Stomach (tissue), 8 donors: ENCODE measurements at regions not wholly inside any gene's neighbourhood (a gene's known extent, or its start where the extent isn't known, plus 50 kb on each side); places are given as distances from the start of the nearest gene placed in this dataset.

Experiments used
- DNase-seq, 2 donors: peaks; one replicate each; pipeline versions ENCODE4 v3.0.0 to v3.0.0-alpha.2; 2013 to 2019
- H3K27ac ChIP-seq, 5 donors: fragments of 200-600 bp in 4 of 5; sonication (generic) in 4 of 5; one replicate each; pipeline ENCODE4 v1.5.1; 2013 to 2019; ENCODE audit warnings: mild to moderate bottlenecking in 1 of 5, moderate library complexity in 1 of 5
- H3K27me3 ChIP-seq, 3 donors: fragments of 200-600 bp; sonication (generic); one replicate each; pipeline ENCODE4 v1.5.1; 2017 to 2019; ENCODE audit warnings: mixed run types in 1 of 3
- H3K36me3 ChIP-seq, 4 donors: fragments of 200-600 bp; sonication (generic); 1 replicate in 3 of 4; 2 replicates in 1 of 4; pipeline ENCODE4 v1.5.1; 2016 to 2019
- H3K4me1 ChIP-seq, 4 donors: fragments of 200-600 bp; sonication (generic); one replicate each; pipeline ENCODE4 v1.5.1; 2016 to 2019
- H3K4me3 ChIP-seq, 4 donors: fragments of 200-600 bp; sonication (generic) in 3 of 4; one replicate each; pipeline ENCODE4 v1.5.1; 2016 to 2019; ENCODE audit warnings: mild to moderate bottlenecking in 1 of 4
- H3K9me3 ChIP-seq, 4 donors: fragments of 200-600 bp; sonication (generic); one replicate each; pipeline ENCODE4 v1.5.1; 2016 to 2019
- CTCF ChIP-seq, 7 experiments: fragments of 450-650 bp in 4 of 7; fragments of 200-600 bp in 3 of 7; sonication (generic) in 3 of 7; IDR thresholded peaks; one replicate each; pipeline ENCODE4 v1.5.1; 2016 to 2019; ENCODE audit warnings: antibody characterized with exemption in 7 of 7, control low read depth in 2 of 7, mild to moderate bottlenecking in 1 of 7
- EP300 ChIP-seq: sonication (generic); formaldehyde crosslinking; IDR thresholded peaks from one replicate; pipeline ENCODE4 v1.6.1; 2017; ENCODE audit warnings: antibody characterized with exemption
- POLR2A ChIP-seq, 4 donors: fragments of 450-650 bp; IDR thresholded peaks; one replicate each; pipeline ENCODE4 v1.6.1; 2016; ENCODE audit warnings: antibody characterized with exemption in 4 of 4, control low read depth in 2 of 4, mild to moderate bottlenecking in 1 of 4, moderate library complexity in 1 of 4
- POLR2AphosphoS5 ChIP-seq, 3 donors: sonication (generic); formaldehyde crosslinking; IDR thresholded peaks; one replicate each; pipeline ENCODE4 v1.6.1; 2016; ENCODE audit warnings: antibody characterized with exemption in 3 of 3
- WGBS, 5 donors: extraction: QIAGEN DNeasy Blood & Tissue Kit in 3 of 5; methylation state at CpG; one replicate each; pipeline versions ENCODE4 v1.1.5 to v1.1.7; 2013 to 2018; 5-methylcytosine and 5-hydroxymethylcytosine counted together
- intact Hi-C: fragments of 100-400 bp; cut with DNase I; formaldehyde crosslinking; loops from one replicate; pipeline ENCODE4 v1.15.1; 2023; ENCODE audit warnings: low total_unique reads
- donor health status: healthy with polysubstance abuse.
- donor health status: Bipolar disorder and iron deficiency.
- donor health status: healthy.

GRCh38 chr13:73288596-73288995 lies 229.8 kb downstream of the KLF5 start:
- no peaks in the 10 kb centered on the region for H3K9me3 ChIP-seq
- DNase-seq: peak in 1 of 2 donors; percentile 17
- no peaks in the 10 kb centered on the region for H3K27me3 ChIP-seq
- no peak overlapping the region for H3K27ac ChIP-seq
- H3K36me3 ChIP-seq: no peaks in the 10 kb centered on the region
- peaks cover 0 to 9% (median 0%) of the 10 kb centered on the region in 4 donors for H3K4me1 ChIP-seq
- H3K4me3 ChIP-seq: no peak overlapping the region
- intact Hi-C loops: no loop called here
- WGBS, 5 donors: 90 to 92% (median 92%) methylated on average over 6 of the region's 6 CpGs
- TF ChIP-seq POLR2AphosphoS5 (IDR thresholded peaks at IDR 0.05) (no peak), EP300 (no peak), POLR2A (IDR thresholded peaks at IDR 0.05) (no peak), CTCF (IDR thresholded peaks at IDR 0.05) (no peak)

GRCh38 chr13:73287831-73288230 lies 229.0 kb downstream of the KLF5 start:
- Histone ChIP-seq H3K27me3 (no peaks in the 10 kb centered on the region), H3K27ac (no peak overlapping the region), H3K4me3 (no peak overlapping the region), H3K36me3 (no peaks in the 10 kb centered on the region), H3K4me1 (peaks cover 0 to 9% (median 0%) of the 10 kb centered on the region in 4 donors), H3K9me3 (no peaks in the 10 kb centered on the region)
- no peak for DNase-seq
- WGBS, 5 donors: 39 to 64% (median 58%) methylated on average over 3 of the region's 3 CpGs
- TF ChIP-seq EP300: no peak
- no peak for TF ChIP-seq CTCF (IDR thresholded peaks at IDR 0.05)
- no peak for TF ChIP-seq POLR2A (IDR thresholded peaks at IDR 0.05)
- TF ChIP-seq POLR2AphosphoS5 (IDR thresholded peaks at IDR 0.05): no peak
- intact Hi-C loops: no loop called here

- no peaks in the 10 kb centered on the region for H3K36me3 ChIP-seq
- TF ChIP-seq CTCF (IDR thresholded peaks at IDR 0.05): no peak
- no peak for TF ChIP-seq EP300
- no peak for TF ChIP-seq POLR2AphosphoS5 (IDR thresholded peaks at IDR 0.05)
- no peak for TF ChIP-seq POLR2A (IDR thresholded peaks at IDR 0.05)
- intact Hi-C loops: no loop called here
- 65 to 73% (median 67%) methylated on average over 10 of the region's 10 CpGs for WGBS, 5 donors
- DNase-seq: peak in 1 of 2 donors; percentile 26
- peaks cover 0 to 9% (median 0%) of the 10 kb centered on the region in 4 donors for H3K4me1 ChIP-seq
- H3K27ac ChIP-seq: no peak overlapping the region
- no peak overlapping the region for H3K4me3 ChIP-seq
- H3K27me3 ChIP-seq: no peaks in the 10 kb centered on the region
- H3K9me3 ChIP-seq: no peaks in the 10 kb centered on the region
Observed at GRCh38 chr13:73286942-73287620, 228.3 kb downstream of the KLF5 start.

GRCh38 chr13:73286177-73286576 lies 227.4 kb downstream of the KLF5 start:
- no peak for DNase-seq
- Histone ChIP-seq H3K27ac (no peak overlapping the region), H3K36me3 (no peaks in the 10 kb centered on the region), H3K27me3 (no peaks in the 10 kb centered on the region), H3K9me3 (no peaks in the 10 kb centered on the region), H3K4me3 (no peak overlapping the region), H3K4me1 (peaks cover 0 to 9% (median 0%) of the 10 kb centered on the region in 4 donors)
- intact Hi-C loops: no loop called here
- no peak for TF ChIP-seq CTCF (IDR thresholded peaks at IDR 0.05)
- TF ChIP-seq POLR2AphosphoS5 (IDR thresholded peaks at IDR 0.05): no peak
- TF ChIP-seq POLR2A (IDR thresholded peaks at IDR 0.05): no peak
- no peak for TF ChIP-seq EP300
- WGBS, 5 donors: 90 to 96% (median 95%) methylated on average over 5 of the region's 5 CpGs
